ENCODE measurements at regions not wholly inside any gene's neighbourhood (a gene's known extent, or its start where the extent isn't known, plus 50 kb on each side); places are given as distances from the start of the nearest gene placed in this dataset.
"Not testable (repeated sequence)": the region's sequence is repeated elsewhere in the genome, so short reads cannot be mapped to it uniquely, and the experiment has no call there.

- Histone ChIP-seq H3K9me3 (ENCODE audit: low read length) (no peaks in the 10 kb centered on the region), H3K79me2 (ENCODE audit: insufficient read depth, low read length) (no peaks in the 10 kb centered on the region), H2AFZ (ENCODE audit: low read length) (no peak overlapping the region), H3K9me2 (ENCODE audit: low read depth, low read length) (no peaks in the 10 kb centered on the region), H3K4me1 (ENCODE audit: insufficient read depth, low read length, severe bottlenecking) (no peaks in the 10 kb centered on the region), H3K9ac (ENCODE audit: low read length) (no peak overlapping the region), H3K4me3 (ENCODE audit: low read depth, low read length, poor library complexity, severe bottlenecking) (no peak overlapping the region), H3K4me2 (ENCODE audit: low read length) (no peak overlapping the region), H3K27ac (ENCODE audit: low read depth, low read length, poor library complexity, severe bottlenecking) (no peak overlapping the region), H3F3A (ENCODE audit: insufficient read depth, low read length) (no peaks in the 10 kb centered on the region), H4K20me1 (ENCODE audit: insufficient read depth, low read length) (no peaks in the 10 kb centered on the region), H3K27me3 (ENCODE audit: insufficient read depth, low read length) (no peaks in the 10 kb centered on the region), H3K36me3 (ENCODE audit: insufficient read depth, low read length) (no peaks in the 10 kb centered on the region)
- TF ChIP-seq EZH2 (IDR thresholded peaks at IDR 0.05; ENCODE audit: borderline replicate concordance, low read length), result no peak
Observed at GRCh38 chrX:88170553-88170952, 576.5 kb upstream of the CPXCR1 start.

GRCh38 chrX:88173932-88174440 is 573.0 kb upstream of the CPXCR1 start:
- not testable (repeated sequence) for H3K4me3 ChIP-seq (ENCODE audit: low read depth, low read length, poor library complexity, severe bottlenecking); H3K36me3 ChIP-seq (ENCODE audit: insufficient read depth, low read length); H3K4me2 ChIP-seq (ENCODE audit: low read length); H3K9ac ChIP-seq (ENCODE audit: low read length); H3K79me2 ChIP-seq (ENCODE audit: insufficient read depth, low read length); H4K20me1 ChIP-seq (ENCODE audit: insufficient read depth, low read length); H3K9me2 ChIP-seq (ENCODE audit: low read depth, low read length); H3K27me3 ChIP-seq (ENCODE audit: insufficient read depth, low read length); H3K27ac ChIP-seq (ENCODE audit: low read depth, low read length, poor library complexity, severe bottlenecking); H3K4me1 ChIP-seq (ENCODE audit: insufficient read depth, low read length, severe bottlenecking); H2AFZ ChIP-seq (ENCODE audit: low read length); H3K9me3 ChIP-seq (ENCODE audit: low read length); H3F3A ChIP-seq (ENCODE audit: insufficient read depth, low read length)

- Histone ChIP-seq H3K36me3 (ENCODE audit: insufficient read depth, low read length) (no peaks in the 10 kb centered on the region), H3K4me2 (ENCODE audit: low read length) (no peak overlapping the region), H2AFZ (ENCODE audit: low read length) (no peak overlapping the region), H3K4me3 (ENCODE audit: low read depth, low read length, poor library complexity, severe bottlenecking) (no peak overlapping the region), H3K27ac (ENCODE audit: low read depth, low read length, poor library complexity, severe bottlenecking) (no peak overlapping the region), H3K9ac (ENCODE audit: low read length) (no peak overlapping the region), H4K20me1 (ENCODE audit: insufficient read depth, low read length) (no peaks in the 10 kb centered on the region), H3K9me3 (ENCODE audit: low read length) (no peaks in the 10 kb centered on the region), H3F3A (ENCODE audit: insufficient read depth, low read length) (no peaks in the 10 kb centered on the region), H3K79me2 (ENCODE audit: insufficient read depth, low read length) (no peaks in the 10 kb centered on the region), H3K4me1 (ENCODE audit: insufficient read depth, low read length, severe bottlenecking) (no peaks in the 10 kb centered on the region), H3K9me2 (ENCODE audit: low read depth, low read length) (no peaks in the 10 kb centered on the region), H3K27me3 (ENCODE audit: insufficient read depth, low read length) (no peaks in the 10 kb centered on the region)
- no peak for TF ChIP-seq EZH2 (IDR thresholded peaks at IDR 0.05; ENCODE audit: borderline replicate concordance, low read length)
- no peak for TF ChIP-seq CTCF (IDR thresholded peaks at IDR 0.05; ENCODE audit: low read length)
Observed at GRCh38 chrX:88202149-88202548, 544.9 kb upstream of the CPXCR1 start.

GRCh38 chrX:88244066-88244465 is 503.0 kb upstream of the CPXCR1 start:
- no peak overlapping the region for H3K4me2 ChIP-seq (ENCODE audit: low read length)
- TF ChIP-seq CTCF (IDR thresholded peaks at IDR 0.05; ENCODE audit: low read length), result no peak
- TF ChIP-seq EZH2 (IDR thresholded peaks at IDR 0.05; ENCODE audit: borderline replicate concordance, low read length), result no peak

More at GRCh38 chrX:88244066-88244465, 503.0 kb upstream of the CPXCR1 start:
- H3K4me1 ChIP-seq (ENCODE audit: insufficient read depth, low read length, severe bottlenecking), result no peaks in the 10 kb centered on the region
- no peaks in the 10 kb centered on the region for H4K20me1 ChIP-seq (ENCODE audit: insufficient read depth, low read length)
- H3K27me3 ChIP-seq (ENCODE audit: insufficient read depth, low read length), result no peaks in the 10 kb centered on the region
- H3F3A ChIP-seq (ENCODE audit: insufficient read depth, low read length), result no peaks in the 10 kb centered on the region
- H3K79me2 ChIP-seq (ENCODE audit: insufficient read depth, low read length), result no peaks in the 10 kb centered on the region
- H3K36me3 ChIP-seq (ENCODE audit: insufficient read depth, low read length), result no peaks in the 10 kb centered on the region
- no peak overlapping the region for H3K4me3 ChIP-seq (ENCODE audit: low read depth, low read length, poor library complexity, severe bottlenecking)
- H3K9me2 ChIP-seq (ENCODE audit: low read depth, low read length), result no peaks in the 10 kb centered on the region
- H2AFZ ChIP-seq (ENCODE audit: low read length), result no peak overlapping the region
- no peak overlapping the region for H3K9ac ChIP-seq (ENCODE audit: low read length)
- no peak overlapping the region for H3K27ac ChIP-seq (ENCODE audit: low read depth, low read length, poor library complexity, severe bottlenecking)
- H3K9me3 ChIP-seq (ENCODE audit: low read length), result no peaks in the 10 kb centered on the region
